K562 (cell line): ENCODE measurements at regions not wholly inside any gene's neighbourhood (a gene's known extent, or its start where the extent isn't known, plus 50 kb on each side); places are given as distances from the start of the nearest gene placed in this dataset.

Source experiments
- ATAC-seq: fragments of 200-7000 bp; cut with Tn5 transposase; 3 replicates; pipeline ENCODE4 v1.9.1; 2020; ENCODE audit warnings: moderate library complexity
- BruUV-seq: library from RNA; stranded (reverse); fragments of 400-500 nt; replicated peaks from 2 replicates; lab custom pipeline; 2021; lab: Mats Ljungman, UMichigan
- CTCF ChIA-PET: fragments of 300-600 bp; formaldehyde crosslinking; extraction: SDS; loops from one replicate; lab custom pipeline; 2021; ENCODE audit warnings: low intra/inter-chr PET ratio; lab: Yijun Ruan, JAX
- POLR2A ChIA-PET: fragments of 300-600, 350-650 bp; sonication (Branson Sonifier 250); formaldehyde crosslinking; extraction: SDS; loops from one replicate; lab custom pipeline; 2021; ENCODE audit warnings: antibody characterized with exemption, inconsistent platforms; lab: Yijun Ruan, JAX
- DNase-seq, 4 experiments: peaks; one replicate each; pipeline versions ENCODE4 v3.0.0 to v3.0.0-alpha.2; 2011 to 2018; ENCODE audit warnings: low spot score in 3 of 4, mixed read lengths in 3 of 4; ENCODE audit errors: extremely low read depth in 1 of 4
- FAIRE-seq: peaks from 2 replicates; lab custom pipeline; 2011; peaks lifted over from hg19 to GRCh38; lab: Jason Lieb, UNC
- H2AFZ ChIP-seq: 2 replicates; pipeline ENCODE4 v1.6.0; 2011; ENCODE audit warnings: low read depth, low read length, control low read depth, inconsistent platforms
- H3K27ac ChIP-seq: fragments of 200-600 bp; 3 replicates; pipeline ENCODE4 v1.8.0; 2011; ENCODE audit warnings: low read depth, mild to moderate bottlenecking, control low read depth, inconsistent platforms, low read length, moderate library complexity, mixed read lengths; ENCODE audit errors: extremely low read depth
- H3K27me3 ChIP-seq, 2 experiments: fragments of 300-600 bp in 1 of 2; 2 replicates in 1 of 2; 3 replicates in 1 of 2; pipeline versions ENCODE4 v1.6.0 to v1.8.0; 2011; ENCODE audit warnings: inconsistent platforms in 2 of 2, low read length in 2 of 2, mild to moderate bottlenecking in 1 of 2, mixed read lengths in 1 of 2, moderate library complexity in 1 of 2; ENCODE audit not compliant: control insufficient read depth in 2 of 2, insufficient read depth in 2 of 2
- H3K36me3 ChIP-seq: fragments of 300-600 bp; 3 replicates; pipeline ENCODE4 v1.8.0; 2011; ENCODE audit warnings: mild to moderate bottlenecking, low read length, inconsistent platforms; ENCODE audit not compliant: control insufficient read depth, insufficient read depth
- H3K4me1 ChIP-seq, 2 experiments: fragments of 200-600 bp in 1 of 2; replicated peaks in 1 of 2; 2 replicates in 1 of 2; 3 replicates in 1 of 2; pipeline versions ENCODE4 v1.5.1 to v1.8.0; 2011; ENCODE audit warnings: inconsistent platforms in 2 of 2, low read length in 2 of 2, mild to moderate bottlenecking in 1 of 2, mixed read lengths in 1 of 2, moderate library complexity in 1 of 2; ENCODE audit not compliant: control insufficient read depth in 2 of 2, insufficient read depth in 2 of 2
- H3K4me2 ChIP-seq: 2 replicates; pipeline ENCODE4 v1.6.1; 2011; ENCODE audit warnings: low read length, control low read depth, inconsistent platforms, mixed read lengths; ENCODE audit not compliant: insufficient read depth
- H3K4me3 ChIP-seq: fragments of 200-600 bp; sonication (generic), shearing (Covaris generic); 2 replicates; pipeline ENCODE4 v1.5.1; 2016; ENCODE audit warnings: control low read depth, inconsistent platforms
- H3K79me2 ChIP-seq: fragments of 200-600 bp; 3 replicates; pipeline ENCODE4 v1.8.0; 2011; ENCODE audit warnings: low read length, inconsistent platforms; ENCODE audit not compliant: control insufficient read depth, insufficient read depth
- H3K9ac ChIP-seq, 2 experiments: 2 replicates each; pipeline versions ENCODE4 v1.6.0 to v1.6.1; 2011; ENCODE audit warnings: low read depth in 2 of 2, low read length in 2 of 2, control low read depth in 1 of 2, inconsistent platforms in 1 of 2, mild to moderate bottlenecking in 1 of 2, mixed read lengths in 1 of 2; ENCODE audit not compliant: insufficient read depth in 1 of 2
- H3K9me1 ChIP-seq: one replicate; pipeline ENCODE4 v1.6.0; 2011; ENCODE audit warnings: inconsistent platforms, mild to moderate bottlenecking, low read length, moderate library complexity; ENCODE audit not compliant: control insufficient read depth, insufficient read depth
- H3K9me3 ChIP-seq: replicated peaks from 2 replicates; pipeline ENCODE4 v1.5.1; 2011; ENCODE audit warnings: low read depth, low read length, inconsistent platforms; ENCODE audit not compliant: control insufficient read depth, insufficient read depth
- H4K20me1 ChIP-seq: replicated peaks from 2 replicates; pipeline ENCODE4 v1.6.1; 2011; ENCODE audit warnings: low read length, inconsistent platforms, mixed read lengths; ENCODE audit not compliant: control insufficient read depth, insufficient read depth
- CHCHD3 ChIP-seq: fragments of 250-450 bp; sonication (Bioruptor Pico); IDR thresholded peaks from 2 replicates; pipeline ENCODE4 v2.1.2; 2022; ENCODE audit warnings: mild to moderate bottlenecking
- EGR1 ChIP-seq: fragments of 450-650 bp; conservative IDR thresholded peaks from 2 replicates; pipeline ENCODE4 v1.6.1; 2017; ENCODE audit warnings: mild to moderate bottlenecking
- HMG20A ChIP-seq: fragments of 450-650 bp; formaldehyde crosslinking; conservative IDR thresholded peaks from 2 replicates; pipeline ENCODE4 v1.4.0; 2020; ENCODE audit warnings: mild to moderate bottlenecking, mixed read lengths
- TCF7 ChIP-seq: sonication (generic); IDR thresholded peaks from 2 replicates; pipeline ENCODE4 v1.6.1; 2016; ENCODE audit warnings: antibody characterized with exemption, borderline replicate concordance
- TCF7L2 ChIP-seq: fragments of 150-350 bp; IDR thresholded peaks from 2 replicates; pipeline ENCODE4 v1.6.1; 2016; ENCODE audit warnings: low read depth, mild to moderate bottlenecking, low read length, moderate library complexity
- WGBS: fragments of 100-300 bp; shearing (Covaris generic); methylation state at CpG from one replicate; pipeline ENCODE4 v1.1.6; 2016; ENCODE audit warnings: low coverage, mixed read lengths; ENCODE audit not compliant: insufficient coverage; ENCODE audit errors: missing lambda C conversion rate; 5-methylcytosine and 5-hydroxymethylcytosine counted together
- in situ Hi-C: fragments of 300-500 bp; cut with MboI; formaldehyde crosslinking; loops from 4 replicates; pipeline ENCODE4 v1.15.0; 2018; ENCODE audit warnings: inconsistent platforms, mixed read lengths
- intact Hi-C: fragments of 100-400 bp; cut with micrococcal nuclease; formaldehyde crosslinking; loops from 2 replicates; pipeline ENCODE4 v1.14.2; 2022
- TF ChIP-seq, protein P1 (sequence below): fragments of 250-450 bp; sonication (Bioruptor Pico); IDR thresholded peaks from 2 replicates; pipeline ENCODE4 v1.5.0; 2021; ENCODE audit warnings: mild to moderate bottlenecking, moderate library complexity

DNA sequence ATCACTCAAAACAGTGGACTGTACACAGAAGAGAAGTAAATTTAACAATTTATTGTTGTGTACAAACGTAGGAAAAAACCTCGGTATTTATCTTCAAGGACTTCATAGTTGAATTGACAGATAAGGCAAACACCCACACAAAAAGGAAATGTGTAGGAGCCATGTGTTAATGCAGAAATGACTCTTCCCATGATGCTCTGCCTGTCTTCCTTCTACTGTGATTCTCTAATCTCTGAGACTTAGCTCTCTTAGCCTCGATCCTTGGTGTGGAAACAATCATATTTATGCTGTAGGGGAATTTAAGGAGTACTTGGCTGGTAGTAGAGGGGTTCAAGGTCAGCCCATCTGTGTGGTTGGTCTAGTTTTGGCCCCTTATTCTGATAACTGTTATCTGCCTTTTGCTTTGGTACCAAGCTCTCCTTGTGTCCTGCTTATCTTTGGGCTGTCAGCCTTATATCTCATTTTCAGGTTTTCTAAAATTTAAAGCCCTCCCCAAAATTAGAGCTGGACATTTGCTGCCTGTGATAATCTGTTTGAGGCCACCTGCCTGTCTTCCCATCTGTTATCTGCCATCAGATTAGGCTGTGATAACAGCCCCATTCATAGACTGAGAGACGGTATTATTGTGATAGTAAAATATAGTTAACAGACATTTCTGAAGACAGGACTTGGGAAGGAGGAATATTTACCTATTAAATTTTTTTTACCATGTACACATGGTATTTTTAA, 81.7 kb downstream of the GPR85 start (continued):
- TF ChIP-seq TCF7 = no peak
- peak; percentile 68 for TF ChIP-seq EGR1
- TF ChIP-seq TCF7L2 = no peak

DNA sequence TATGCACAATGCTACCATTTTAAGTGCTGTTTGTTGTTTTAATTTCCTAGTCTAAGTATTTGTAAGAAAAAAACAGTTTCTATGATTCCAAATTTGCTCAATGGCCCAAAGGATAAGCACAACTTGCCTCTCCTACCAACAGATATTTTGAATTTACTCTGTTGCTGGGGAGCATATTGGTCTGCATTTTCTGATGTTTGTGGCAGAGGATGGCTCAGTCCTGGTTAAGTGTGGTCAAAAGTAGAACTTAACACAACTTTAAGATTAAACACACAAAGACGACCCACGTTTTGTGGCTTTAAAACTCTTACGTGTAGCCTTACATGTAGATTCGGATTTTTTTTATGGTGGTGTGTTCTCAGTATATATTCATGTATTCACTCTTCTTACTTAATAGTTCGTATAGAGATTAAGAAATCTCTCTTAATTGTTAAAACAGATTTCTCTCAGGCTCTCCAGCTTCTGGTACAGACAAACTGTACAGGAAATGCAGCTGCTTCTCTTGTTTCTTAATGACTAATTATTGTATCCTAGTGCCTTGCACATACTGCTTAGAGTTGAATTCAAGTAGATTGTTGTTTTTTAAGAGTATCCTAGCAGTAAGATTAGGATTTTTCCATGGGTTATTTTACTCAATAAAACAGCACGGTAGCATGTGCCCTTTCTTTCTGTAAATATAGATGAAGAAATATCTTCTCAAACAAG, 86.2 kb downstream of the GPR85 start:
- BruUV-seq = no TSS peak
- Histone ChIP-seq H2AFZ (no peak overlapping the region), H3K27me3 (no peaks in the 10 kb centered on the region), H3K9ac (no peak overlapping the region), H3K27ac (no peak overlapping the region), H3K79me2 (no peaks in the 10 kb centered on the region), H3K4me3 (no peak overlapping the region), H3K36me3 (no peaks in the 10 kb centered on the region), H3K9me3 (no peaks in the 10 kb centered on the region), H3K9me1 (no peaks in the 10 kb centered on the region), H4K20me1 (no peaks in the 10 kb centered on the region), H3K4me1 (peaks cover 0 to 6% of the 10 kb centered on the region in 2 experiments; a peak in 2 of 5 replicates)
- ATAC-seq (no peak), DNase-seq (no peak), FAIRE-seq (no peak)
- POLR2A ChIA-PET = no interaction called here
- intact Hi-C loops (no loop called here), in situ Hi-C loops (loop anchor here (25.0 kb wide), 2 partner anchors 412 to 712 kb away; no protein-coding TSS in a partner anchor)
- WGBS = 1% methylated on average over 6 of the region's 6 CpGs
- CTCF ChIA-PET = no interaction called here
- TF ChIP-seq CHCHD3 = no peak
- TF ChIP-seq, protein P1, sequence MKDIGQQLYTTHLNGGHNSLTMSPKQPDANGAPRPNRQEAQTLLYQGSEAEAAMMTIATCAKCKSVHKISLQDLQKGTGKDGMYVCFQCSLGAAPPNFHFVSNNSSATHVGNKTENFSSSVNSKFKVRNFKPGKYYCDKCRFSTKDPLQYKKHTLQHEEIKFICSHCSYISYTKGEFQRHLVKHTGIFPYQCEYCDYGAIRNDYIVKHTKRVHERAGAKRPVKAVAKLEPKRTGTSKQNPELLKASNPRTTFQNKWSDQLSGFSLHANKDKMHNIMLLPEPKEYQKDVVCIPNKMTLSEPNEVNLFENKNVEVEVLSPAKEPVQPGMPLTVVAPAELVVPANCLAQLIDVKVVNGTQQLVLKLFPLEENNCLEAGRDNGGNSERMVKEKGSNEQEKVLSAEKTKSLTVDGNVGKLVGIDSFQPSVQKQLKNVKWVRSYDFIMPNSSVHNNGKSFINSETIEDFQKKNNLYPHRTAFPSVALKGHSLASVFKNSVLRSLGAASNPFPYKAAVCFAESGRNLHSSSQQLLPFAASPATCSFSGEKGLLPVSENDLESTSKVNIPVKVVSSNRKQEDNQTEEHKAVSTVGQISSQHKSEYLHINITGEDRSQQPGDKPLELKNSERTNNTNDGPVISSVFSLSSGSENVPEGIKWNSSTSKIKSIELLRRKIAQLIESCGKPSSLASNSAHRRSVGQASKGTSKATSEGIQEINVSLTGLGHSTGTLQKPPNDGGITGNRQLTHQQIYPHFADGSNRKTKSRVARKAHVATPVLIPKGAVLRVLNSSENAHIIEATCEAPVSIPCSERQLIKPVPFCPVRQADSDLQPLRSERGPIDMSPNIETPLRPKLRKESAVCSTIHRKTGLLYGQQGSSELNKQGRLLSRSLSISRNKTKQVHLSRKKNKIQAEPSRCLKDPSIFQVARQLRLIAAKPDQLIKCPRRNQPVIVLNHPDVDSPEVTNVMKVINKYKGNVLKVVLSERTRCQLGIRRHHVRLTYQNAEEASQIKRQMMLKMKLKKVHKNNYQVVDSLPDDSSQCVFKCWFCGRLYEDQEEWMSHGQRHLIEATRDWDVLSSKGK (CRISPR knock-in tag) = no peak
- TF ChIP-seq HMG20A (CRISPR knock-in tag) = no peak
- TF ChIP-seq, all 486 proteins: peak for 0
- no peak overlapping the region for H3K4me2 ChIP-seq
